ENCODE measurements at regions not wholly inside any gene's neighbourhood (a gene's known extent, or its start where the extent isn't known, plus 50 kb on each side); places are given as distances from the start of the nearest gene placed in this dataset.

DNA sequence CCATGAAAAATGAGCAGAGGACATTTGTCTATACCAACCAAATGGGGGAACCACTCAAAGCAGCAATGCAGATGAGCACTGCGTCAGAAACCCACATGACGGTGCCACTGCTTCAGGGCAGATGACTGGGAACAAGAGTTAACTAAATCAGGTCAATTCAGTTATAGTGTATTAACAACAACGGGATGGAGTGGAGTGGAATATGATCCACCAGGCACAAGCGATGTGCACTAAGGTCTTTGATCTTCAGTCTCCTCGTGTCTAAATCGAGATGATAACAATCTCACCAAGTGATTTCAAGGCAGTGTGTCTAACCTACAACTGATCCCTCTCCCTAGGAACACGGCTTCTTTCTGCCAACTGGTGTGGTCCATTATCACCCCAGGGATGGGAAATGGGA is 269.0 kb downstream of the RAD51AP2 start:
- Histone ChIP-seq H3K4me1 (peaks cover 0 to 8% (median 2%) of the 10 kb centered on the region in 4 donors), H3K4me3 (no peak overlapping the region), H3K36me3 (no peaks in the 10 kb centered on the region), H3K27me3 (no peaks in the 10 kb centered on the region), H3K9me3 (no peaks in the 10 kb centered on the region), H3K27ac (no peak overlapping the region)
- TF ChIP-seq POLR2AphosphoS5 (IDR thresholded peaks at IDR 0.05) (no peak), EP300 (IDR thresholded peaks at IDR 0.05) (no peak), POLR2A (IDR thresholded peaks at IDR 0.05) (no peak)
- TF ChIP-seq, protein P1, sequence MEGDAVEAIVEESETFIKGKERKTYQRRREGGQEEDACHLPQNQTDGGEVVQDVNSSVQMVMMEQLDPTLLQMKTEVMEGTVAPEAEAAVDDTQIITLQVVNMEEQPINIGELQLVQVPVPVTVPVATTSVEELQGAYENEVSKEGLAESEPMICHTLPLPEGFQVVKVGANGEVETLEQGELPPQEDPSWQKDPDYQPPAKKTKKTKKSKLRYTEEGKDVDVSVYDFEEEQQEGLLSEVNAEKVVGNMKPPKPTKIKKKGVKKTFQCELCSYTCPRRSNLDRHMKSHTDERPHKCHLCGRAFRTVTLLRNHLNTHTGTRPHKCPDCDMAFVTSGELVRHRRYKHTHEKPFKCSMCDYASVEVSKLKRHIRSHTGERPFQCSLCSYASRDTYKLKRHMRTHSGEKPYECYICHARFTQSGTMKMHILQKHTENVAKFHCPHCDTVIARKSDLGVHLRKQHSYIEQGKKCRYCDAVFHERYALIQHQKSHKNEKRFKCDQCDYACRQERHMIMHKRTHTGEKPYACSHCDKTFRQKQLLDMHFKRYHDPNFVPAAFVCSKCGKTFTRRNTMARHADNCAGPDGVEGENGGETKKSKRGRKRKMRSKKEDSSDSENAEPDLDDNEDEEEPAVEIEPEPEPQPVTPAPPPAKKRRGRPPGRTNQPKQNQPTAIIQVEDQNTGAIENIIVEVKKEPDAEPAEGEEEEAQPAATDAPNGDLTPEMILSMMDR (IDR thresholded peaks at IDR 0.05) = no peak
- DNase-seq = no peak
- 84 to 90% methylated on average over 7 of the region's 7 CpGs for WGBS, 2 donors
- intact Hi-C loops (cut with DNase I) = no loop called here

DNA sequence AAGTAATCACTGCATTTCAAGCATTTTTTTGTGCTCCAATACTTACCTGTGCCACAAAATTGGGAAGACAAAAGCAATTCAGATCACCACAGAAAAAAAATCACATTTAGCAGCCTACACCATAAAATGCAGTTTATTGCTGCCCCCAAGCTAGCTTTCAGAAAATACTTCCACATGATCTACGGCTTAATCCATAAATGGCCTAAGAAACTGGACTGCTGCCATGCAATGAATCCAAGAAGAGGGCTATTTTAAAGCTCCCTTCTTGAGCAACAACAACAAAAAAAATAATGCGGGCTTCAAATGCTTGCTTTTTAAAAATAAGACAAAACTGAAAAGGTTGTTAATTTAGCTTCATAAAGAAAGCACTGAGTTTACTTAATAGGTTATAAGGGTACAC is 272.3 kb downstream of the RAD51AP2 start:
- H3K27me3 ChIP-seq = no peaks in the 10 kb centered on the region
- no peak overlapping the region for H3K27ac ChIP-seq
- intact Hi-C loops (cut with DNase I) = no loop called here
- WGBS, 2 donors = 44 to 65% methylated on average over 2 of the region's 2 CpGs
- no peak for DNase-seq
- no peak for TF ChIP-seq POLR2AphosphoS5 (IDR thresholded peaks at IDR 0.05)
- no peak for TF ChIP-seq EP300 (IDR thresholded peaks at IDR 0.05)
- TF ChIP-seq POLR2A (IDR thresholded peaks at IDR 0.05) = no peak
- TF ChIP-seq, protein P1 (IDR thresholded peaks at IDR 0.05) = no peak
- H3K36me3 ChIP-seq = no peaks in the 10 kb centered on the region
- H3K4me1 ChIP-seq = peaks cover 0 to 8% (median 2%) of the 10 kb centered on the region in 4 donors
- H3K4me3 ChIP-seq = no peak overlapping the region
- no peaks in the 10 kb centered on the region for H3K9me3 ChIP-seq

DNA sequence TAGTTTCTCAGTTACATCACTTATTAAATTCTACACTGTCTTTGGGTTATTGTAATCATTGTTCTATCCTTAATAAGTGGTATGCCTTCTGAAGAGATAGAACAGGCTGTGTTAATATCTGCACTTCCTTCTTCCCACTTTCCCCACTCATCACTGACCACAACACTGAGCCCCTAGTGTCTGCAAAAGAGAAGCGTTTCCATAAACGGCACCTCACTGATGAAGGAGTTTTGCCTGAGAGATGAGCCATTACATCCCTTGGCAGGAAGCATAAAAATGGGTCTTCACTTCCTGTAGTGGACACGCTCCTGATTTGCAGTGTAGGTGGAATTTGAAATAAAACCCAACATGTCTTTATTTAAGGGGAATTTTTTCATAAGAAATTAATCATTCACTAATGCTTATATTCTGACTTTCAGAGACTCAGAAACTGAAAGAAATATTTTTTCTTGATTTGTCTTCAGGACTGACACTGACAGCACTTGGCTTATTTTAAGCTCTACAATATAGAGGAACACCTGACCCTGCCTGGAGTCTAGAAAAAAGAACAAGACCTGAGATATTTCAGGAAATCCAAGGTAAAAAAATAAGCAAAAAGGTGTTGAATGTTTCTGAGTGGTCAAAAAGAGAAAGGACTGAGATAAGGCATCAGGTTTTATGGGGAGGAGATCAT is 275.3 kb downstream of the RAD51AP2 start:
- intact Hi-C loops (cut with DNase I) = no loop called here
- Histone ChIP-seq H3K9me3 (no peaks in the 10 kb centered on the region), H3K27me3 (no peaks in the 10 kb centered on the region), H3K36me3 (no peaks in the 10 kb centered on the region), H3K27ac (no peak overlapping the region), H3K4me1 (peaks cover 0 to 8% (median 2%) of the 10 kb centered on the region in 4 donors), H3K4me3 (no peak overlapping the region)
- DNase-seq = no peak
- WGBS, 2 donors = 67 to 77% methylated on average over 3 of the region's 3 CpGs
- TF ChIP-seq, protein P1 (IDR thresholded peaks at IDR 0.05) = no peak
- TF ChIP-seq POLR2A (IDR thresholded peaks at IDR 0.05) = no peak
- TF ChIP-seq POLR2AphosphoS5 (IDR thresholded peaks at IDR 0.05) = no peak
- TF ChIP-seq EP300 (IDR thresholded peaks at IDR 0.05) = no peak

DNA sequence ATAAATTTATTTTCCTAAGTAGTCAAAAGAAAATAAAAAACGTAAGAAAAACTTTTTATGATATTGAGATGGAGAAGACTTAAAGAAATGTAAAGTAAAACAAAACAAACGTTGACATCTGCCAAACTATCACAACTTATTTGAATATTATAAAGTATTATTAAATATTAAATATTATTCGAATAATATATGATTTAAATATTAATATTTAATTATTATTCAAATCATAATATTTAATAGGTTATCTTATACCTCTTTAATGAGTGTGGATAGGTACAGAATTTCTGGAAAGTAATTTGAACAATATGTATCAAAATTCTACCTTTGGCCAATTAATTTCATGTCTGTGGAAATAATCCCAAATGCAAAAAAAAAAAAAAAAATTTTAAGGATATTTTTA is 278.7 kb downstream of the RAD51AP2 start:
- intact Hi-C loops (cut with DNase I) = no loop called here
- WGBS, 2 donors = 56 to 83% methylated on average over 3 of the region's 3 CpGs
- TF ChIP-seq EP300 (IDR thresholded peaks at IDR 0.05) = no peak
- no peak for TF ChIP-seq POLR2A (IDR thresholded peaks at IDR 0.05)
- TF ChIP-seq, protein P1 (IDR thresholded peaks at IDR 0.05) = no peak
- TF ChIP-seq POLR2AphosphoS5 (IDR thresholded peaks at IDR 0.05) = no peak

DNA sequence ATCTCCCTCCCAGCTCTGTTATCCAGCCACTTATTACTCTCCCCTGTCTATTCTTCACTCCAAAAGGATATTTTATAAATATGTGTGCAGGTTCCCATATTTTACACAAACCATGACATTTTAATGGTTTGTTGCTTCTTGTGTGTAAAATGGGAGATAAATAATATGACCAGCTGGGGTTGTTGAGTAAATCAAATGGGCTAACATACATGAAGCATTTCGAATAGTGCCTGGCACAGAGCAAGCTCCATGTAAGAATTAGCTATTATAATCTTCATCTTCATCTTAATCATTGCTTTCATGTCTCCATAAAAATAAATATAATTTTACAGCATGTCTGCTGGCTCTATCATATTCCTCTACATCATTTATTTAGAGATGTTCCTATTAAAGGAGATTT is 283.1 kb downstream of the RAD51AP2 start:
- Histone ChIP-seq H3K27me3 (no peaks in the 10 kb centered on the region), H3K36me3 (no peaks in the 10 kb centered on the region), H3K4me3 (no peak overlapping the region), H3K9me3 (no peaks in the 10 kb centered on the region), H3K27ac (no peak overlapping the region), H3K4me1 (no peaks in the 10 kb centered on the region)
- TF ChIP-seq, protein P1 (IDR thresholded peaks at IDR 0.05) = no peak
- TF ChIP-seq POLR2A (IDR thresholded peaks at IDR 0.05) = no peak
- 48 to 64% methylated on average over 1 of the region's 1 CpG for WGBS, 2 donors
- intact Hi-C loops (cut with DNase I) = no loop called here
- DNase-seq = no peak

More for the DNA sequence above, 278.7 kb downstream of the RAD51AP2 start:
- Histone ChIP-seq H3K4me3 (no peak overlapping the region), H3K27ac (no peak overlapping the region), H3K36me3 (no peaks in the 10 kb centered on the region), H3K27me3 (no peaks in the 10 kb centered on the region), H3K4me1 (no peaks in the 10 kb centered on the region), H3K9me3 (no peaks in the 10 kb centered on the region)
- no peak for DNase-seq

Data from sigmoid colon (tissue), 6 donors.